ENCODE measurements at regions not wholly inside any gene's neighbourhood (a gene's known extent, or its start where the extent isn't known, plus 50 kb on each side); places are given as distances from the start of the nearest gene placed in this dataset.

DNA sequence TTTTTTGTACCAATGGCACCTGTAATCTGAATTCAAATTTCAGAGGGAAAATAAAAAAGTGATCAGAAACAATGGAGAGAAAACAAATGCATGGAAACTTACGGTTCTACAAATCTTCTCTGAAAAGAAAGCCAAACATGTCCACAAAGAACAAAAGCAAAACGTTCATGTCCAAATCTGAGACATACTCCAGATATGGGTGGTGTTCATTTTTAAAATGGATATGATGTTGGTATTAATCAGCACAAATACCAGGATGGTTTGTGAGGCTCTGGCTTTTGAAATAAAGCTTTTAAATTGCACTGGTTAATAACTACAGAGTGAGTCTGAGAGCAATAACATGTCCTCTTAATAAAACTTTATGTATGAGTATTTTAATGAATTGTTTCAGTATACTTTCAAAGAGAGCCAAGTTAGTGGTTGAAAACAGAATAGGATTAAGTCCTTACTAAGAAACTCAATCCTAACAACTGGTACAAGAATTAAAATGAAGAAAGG, 366.4 kb downstream of the INHBA start:
- DNase-seq = no peak

DNA sequence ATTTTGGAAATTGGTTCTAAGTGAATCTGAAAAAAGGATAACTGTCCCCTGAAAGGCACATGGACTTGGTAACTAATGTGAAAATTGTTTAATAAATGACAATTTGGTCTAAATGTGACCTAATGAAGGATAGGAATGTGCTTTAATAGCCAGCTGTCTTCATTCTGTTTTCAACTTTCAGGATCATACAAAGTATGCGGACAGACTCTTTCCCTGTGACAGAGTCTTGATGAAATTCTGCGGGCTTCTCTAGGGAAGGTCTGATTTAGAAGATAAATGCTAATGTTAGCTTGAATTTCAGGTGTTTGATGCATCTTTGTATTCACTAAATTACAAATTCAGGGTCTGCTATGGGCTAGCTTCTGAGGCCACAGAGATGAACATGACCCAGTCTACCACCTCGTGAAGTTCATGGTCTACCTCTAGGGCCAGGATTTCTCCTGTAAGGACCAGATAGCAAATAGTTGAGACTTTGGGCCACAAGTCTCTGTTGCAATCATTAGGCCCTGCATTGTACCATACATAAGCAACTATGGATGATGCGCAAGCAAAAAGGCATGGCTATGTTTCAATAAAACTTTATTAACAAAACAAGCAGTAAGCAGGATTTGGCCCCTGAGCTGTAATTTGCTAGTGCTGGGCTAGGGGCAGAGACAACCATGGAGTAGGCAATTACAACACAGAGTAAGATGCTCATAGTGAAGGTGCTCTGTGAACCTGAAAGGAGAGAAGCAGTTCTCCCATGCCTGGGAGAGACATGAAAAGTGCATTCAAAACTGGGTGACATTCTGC, 368.6 kb downstream of the INHBA start:
- no peak for DNase-seq

DNA sequence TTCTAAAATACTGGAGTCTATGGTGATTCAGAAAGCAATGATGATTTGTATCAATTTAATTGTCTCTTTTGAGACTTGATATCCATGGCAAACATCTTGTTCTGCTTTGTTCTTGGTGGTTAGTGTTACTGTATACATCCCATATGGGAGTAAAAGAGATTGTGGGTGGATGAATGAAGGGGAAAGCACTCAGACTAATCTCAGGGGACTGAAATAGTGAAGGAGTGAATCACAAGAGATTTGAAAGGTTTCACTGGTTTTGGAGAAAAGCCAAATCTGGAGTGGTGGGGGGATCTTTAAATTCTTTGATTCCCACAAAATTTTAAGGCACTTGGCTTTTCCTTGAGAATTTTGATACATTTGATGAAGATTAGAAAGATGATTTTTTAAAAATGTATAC, 369.4 kb downstream of the INHBA start:
- no peak for DNase-seq

DNA sequence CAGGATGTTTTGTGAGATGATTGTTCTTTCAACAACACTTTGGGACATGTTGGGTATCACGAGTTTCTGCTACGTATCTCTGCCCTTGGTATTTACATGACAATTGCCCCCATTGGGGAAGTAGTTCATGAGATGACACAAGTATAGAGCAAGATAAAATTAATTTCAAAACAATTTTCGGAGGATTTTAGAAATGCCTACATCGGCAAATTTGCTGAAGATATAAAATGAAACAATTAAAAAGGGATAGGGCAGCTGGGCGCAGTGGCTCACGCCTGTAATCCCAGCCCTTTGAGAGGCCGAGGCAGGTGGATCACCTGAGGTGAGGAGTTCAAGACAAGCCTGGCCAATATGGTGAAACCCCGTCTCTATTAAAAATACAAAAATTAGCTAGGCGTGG, 371.7 kb downstream of the INHBA start:
- DNase-seq = no peak

DNA sequence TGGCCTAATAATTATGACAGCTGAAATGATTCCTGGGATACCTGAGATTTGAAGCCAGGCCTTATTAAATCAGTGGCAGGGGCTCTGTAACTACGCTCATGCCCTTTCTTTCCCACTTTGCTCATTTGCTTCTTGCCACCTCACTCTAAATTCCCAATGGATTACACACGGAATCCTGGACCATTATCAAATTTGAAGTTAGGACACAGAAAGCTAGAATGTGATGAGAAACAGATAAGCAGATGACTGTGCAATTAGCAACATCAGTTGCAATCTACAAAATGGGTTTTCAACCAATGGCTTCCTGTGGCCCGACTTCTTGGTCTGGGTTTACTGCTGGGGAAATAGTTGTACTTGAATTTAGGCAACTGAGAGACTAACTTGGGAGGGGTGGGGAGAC, 374.3 kb downstream of the INHBA start:
- DNase-seq = no peak

DNA sequence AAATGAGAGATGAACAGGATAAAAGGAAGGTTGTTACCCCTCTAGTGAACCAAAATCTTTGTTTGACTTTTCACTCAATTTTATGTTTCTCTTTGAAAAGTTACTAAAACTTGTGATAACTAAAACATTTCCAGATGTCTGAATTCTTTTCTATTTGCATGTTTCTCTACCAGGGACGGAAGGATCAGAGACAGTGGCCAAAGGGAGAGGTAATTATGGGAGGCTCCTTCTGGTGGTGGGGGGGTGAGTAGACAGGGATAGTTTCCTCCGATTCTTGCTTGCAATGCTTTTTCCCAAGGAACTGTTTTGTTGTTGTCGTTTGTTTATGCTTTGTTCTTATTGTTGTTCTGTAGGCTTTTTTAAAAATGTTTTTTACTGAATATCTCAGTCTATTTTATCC, 374.8 kb downstream of the INHBA start:
- DNase-seq = no peak

DNA sequence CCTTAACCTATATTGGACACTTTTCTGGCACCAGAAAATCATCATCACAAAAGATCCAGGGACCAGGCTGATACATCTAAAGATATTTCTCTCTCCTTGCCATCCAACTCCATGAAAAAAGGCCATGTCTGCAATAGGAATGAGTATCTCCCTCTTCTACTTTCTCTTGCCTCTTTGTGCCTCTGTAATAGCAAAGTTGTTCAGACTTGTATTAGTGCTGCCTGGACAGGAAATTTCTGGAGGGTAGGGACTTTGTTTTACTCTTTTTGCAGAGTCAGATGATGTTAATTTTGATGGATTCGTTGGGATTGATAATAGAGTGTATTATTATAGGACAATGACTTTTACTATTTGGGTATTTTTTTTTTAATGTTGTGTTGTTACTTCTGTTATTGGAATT, 376.3 kb downstream of the INHBA start:
- DNase-seq = no peak

DNA sequence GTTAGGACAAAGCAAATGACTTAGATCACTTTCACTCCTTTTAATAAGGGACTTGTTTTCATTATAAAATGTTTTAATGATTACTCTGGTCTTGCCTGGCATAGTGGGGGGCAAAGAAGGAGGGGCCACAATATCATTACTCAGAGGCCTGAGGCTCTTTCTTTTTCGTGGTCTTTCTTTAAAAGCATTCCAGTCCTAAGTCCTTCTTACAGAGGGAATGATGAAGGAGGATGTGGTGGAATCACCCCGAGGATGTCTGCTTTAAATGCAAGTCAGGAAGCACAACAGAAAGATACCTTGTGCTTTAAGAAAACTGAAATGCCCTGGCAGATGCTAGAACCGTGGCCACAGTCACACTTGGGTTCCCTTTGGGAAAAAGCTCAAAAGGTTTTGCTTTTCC, 379.1 kb downstream of the INHBA start:
- no peak for DNase-seq

DNA sequence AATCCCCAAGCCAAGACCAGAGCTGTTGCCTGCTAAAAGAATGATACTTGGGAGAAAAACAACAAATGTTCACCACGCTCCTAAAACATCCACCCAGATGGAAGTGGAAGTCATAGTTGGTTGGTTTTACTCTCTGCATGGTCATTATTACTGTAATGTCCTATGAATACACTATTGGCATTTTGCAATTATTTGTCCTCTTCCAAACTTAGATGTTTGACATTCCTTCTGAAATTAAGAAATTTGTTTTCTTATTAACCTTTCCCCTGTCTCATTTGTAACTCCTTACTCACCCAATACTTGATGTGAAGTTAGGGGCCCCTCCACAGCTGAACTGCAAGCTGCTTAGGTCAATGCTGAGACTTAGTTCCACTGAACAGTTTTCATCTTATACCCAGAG, 383.3 kb downstream of the INHBA start:
- no peak for DNase-seq

DNA sequence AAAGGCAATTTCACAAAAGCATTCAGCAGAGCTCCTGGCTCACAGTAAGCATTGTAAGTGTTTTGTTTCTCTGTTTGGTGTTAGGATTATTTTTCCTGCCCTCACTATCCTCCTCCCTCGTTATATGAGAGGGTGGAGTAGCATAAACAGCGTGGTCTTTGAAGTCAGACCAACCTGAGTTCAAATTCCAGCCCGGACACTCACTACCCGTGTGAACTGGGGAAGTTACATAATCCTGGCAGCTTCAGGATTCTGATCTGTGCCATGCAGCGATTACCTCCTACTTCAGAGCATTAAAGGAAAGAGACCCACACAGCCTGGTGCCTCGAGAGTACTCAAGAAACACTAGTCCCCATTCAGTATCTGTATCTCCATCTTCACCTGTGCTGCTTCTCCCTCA, 386.5 kb downstream of the INHBA start:
- DNase-seq = no peak

DNA sequence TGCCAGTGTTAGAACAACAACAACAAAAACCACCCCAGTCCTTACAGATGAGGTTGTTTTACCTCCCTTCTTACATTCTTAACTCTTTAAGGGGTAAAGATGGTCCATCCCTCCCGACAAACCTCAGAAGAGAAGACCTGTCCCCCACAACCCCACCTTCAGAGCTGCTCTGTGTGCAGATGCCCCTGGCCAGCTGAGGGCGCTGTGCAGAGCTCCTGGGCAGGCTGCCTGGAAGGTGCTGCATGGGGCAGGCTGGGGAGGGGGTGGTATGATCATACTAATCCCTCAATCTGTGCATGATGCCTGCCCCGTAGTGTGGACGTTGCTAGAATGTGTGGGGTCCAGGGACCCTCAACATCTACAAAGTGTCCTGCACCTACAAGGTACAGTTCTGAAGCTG, 387.1 kb downstream of the INHBA start:
- DNase-seq = peak; percentile 1

DNA sequence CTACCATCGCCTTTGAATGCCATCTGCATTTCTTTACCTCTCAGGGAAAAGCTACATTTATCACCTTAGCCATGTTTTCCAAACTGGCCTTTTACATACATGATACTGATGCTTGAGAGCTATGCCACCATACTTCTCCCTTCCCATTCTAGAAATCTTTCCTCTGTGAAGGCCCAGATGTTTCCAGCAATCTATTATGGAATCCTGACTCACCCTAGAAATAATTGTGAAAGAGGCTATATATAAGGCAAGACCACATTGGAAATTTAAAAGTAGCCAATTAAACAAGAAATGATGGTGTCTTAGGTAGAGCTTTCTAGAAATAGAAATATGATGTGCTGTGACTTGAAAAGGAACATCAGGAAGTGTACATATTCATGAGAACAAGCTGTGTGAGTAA, 389.7 kb downstream of the INHBA start:
- DNase-seq = no peak

DNA sequence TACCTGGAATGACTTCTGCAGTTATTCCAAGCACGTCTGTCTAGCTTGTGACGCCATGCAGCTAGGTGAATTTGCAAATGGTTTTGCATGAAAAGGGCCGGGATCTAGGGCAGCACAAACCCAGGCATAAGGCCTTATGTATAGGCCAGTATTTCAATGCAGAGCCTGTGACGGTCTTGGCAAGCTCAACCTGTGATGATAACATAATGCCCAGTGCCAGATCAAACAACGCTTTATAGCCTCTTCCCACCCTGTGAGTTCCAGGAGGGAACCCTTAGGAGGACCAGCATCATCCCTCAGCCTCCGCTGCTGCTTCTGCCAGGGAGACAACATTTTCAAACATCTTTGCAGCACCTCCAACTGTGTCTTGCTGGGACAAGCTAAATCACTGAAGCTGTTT, 390.7 kb downstream of the INHBA start:
- no peak for DNase-seq

DNA sequence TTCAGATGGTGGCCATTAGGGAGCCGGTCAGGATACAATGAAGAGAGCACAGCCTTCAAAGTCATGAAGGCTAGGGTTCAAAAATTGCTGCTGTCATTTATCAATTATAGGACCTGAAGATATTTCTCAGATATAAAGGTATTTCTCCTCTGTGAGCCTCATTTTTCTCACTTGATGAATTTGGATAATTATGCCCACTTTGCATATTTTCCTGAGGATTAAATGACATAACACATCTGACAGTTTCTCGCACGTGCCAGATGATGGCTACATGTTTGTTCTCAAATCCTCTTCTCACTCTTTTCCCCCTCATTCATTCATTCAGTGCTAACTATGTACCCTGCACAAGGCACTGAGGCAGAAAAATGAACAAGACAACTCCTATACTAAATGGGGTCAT, 391.6 kb downstream of the INHBA start:
- no peak for DNase-seq

DNA sequence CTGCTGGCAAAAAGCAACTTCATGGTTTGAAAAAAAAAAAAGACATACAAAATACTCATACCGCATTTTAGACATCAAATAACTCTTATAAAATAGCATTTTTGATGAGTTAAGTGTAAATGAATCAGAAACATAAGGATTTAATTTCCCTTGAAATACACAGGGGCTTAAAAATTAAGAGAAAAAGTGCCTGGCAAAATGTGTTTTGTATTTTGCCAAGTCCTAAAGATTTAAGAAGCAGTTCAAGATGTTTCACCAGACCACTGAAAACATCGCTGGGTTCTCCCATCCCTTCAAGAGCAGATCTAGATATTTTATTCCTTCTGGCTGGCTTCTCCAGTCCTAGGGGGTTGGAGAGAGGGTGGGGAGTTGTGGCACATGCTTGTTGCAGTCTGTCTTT, 396.4 kb downstream of the INHBA start:
- DNase-seq = no peak

DNA sequence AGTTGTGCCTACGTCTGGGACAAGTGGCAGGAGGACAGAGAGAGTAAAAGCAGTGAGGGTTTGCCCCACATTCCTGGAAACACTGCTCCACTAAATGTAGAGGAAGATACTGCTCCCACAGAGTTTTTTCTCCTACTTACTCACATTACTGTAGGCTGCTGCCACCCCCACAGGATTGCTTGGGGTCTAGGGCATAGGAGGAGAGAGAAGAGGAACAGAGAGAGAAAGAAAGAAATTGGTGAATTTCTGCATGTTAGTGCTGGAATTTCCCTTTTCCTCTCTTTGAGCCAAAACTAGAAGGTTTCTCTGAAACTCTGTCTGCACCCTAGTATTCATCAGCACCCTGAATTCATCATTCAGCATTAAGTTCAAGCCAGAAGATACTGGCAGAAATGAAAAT, 397.9 kb downstream of the INHBA start:
- DNase-seq = no peak

DNA sequence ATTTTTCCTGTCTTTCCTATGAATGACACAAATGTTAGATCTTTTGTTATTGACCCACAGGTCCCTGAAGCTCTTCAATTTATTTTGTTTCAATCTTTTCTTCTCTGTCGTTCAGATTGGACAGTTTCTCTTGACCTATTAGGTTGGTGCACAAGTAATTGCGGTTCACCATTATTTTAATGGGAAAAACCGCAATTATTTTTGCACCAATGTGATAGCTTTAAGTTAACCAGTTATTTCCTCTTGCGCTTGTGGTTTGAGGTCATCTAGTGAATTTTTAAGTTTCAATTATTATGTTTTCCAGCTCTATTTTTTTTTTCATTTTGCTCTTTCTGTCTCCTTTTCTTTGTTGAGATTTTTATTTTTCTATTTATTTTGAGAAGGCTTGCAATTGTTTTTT, 399.2 kb downstream of the INHBA start:
- no peak for DNase-seq

DNA sequence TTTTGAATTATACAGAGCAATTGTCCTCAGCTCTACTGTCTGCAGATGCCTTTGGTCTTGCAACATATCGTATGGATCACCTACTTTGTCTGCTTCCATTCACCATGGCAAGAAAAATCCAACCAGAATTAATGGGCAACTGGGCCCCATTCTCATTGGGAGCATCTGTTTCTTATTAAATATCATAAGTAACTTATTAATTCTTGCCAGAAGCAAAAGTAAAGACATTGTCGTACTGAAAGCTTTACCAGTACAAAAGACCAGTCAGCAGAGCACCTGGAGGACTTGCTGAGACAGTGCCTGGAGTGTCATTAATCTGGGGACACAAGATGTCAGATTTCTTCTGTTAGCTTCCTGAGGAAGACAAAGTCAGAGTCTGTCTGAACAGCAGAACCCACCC, 404.5 kb downstream of the INHBA start:
- DNase-seq = no peak

DNA sequence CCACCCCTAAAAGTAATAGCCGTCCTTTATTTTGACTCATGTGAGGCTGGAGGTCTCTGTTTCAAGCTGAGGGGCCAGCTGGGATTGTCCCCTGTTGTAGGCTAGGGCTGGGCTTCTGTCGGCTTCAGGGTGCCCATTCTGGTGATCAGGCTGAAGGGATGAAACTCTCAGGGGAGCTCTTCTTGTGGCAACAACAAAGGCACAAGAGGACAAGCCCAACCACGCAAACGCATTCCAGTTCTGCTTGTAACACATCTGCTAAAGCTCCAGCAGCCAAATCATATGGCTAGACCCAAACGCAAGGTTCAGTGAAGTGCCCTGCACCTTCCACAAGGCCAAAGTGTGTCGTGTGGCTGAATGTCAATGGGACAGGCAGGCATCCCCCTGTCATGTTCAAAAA, 405.7 kb downstream of the INHBA start:
- no peak for DNase-seq

DNA sequence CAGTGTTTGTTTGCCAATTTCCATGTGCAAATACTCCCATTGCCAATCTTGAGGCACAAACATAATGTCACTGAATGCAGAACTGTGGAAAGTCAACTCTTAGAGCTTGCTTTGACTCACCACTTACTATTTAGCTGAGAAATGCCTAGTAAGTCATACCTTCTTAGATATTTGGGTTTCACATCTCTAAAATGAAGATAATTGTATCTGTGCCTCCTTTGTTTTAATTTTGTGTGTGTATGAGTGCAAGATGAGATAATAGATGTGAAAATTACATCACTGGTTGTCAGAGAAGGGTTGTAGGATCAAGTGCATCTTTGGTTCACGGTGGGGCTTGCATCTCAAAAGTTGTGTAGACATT, 407.5 kb downstream of the INHBA start:
- DNase-seq = no peak

DNA sequence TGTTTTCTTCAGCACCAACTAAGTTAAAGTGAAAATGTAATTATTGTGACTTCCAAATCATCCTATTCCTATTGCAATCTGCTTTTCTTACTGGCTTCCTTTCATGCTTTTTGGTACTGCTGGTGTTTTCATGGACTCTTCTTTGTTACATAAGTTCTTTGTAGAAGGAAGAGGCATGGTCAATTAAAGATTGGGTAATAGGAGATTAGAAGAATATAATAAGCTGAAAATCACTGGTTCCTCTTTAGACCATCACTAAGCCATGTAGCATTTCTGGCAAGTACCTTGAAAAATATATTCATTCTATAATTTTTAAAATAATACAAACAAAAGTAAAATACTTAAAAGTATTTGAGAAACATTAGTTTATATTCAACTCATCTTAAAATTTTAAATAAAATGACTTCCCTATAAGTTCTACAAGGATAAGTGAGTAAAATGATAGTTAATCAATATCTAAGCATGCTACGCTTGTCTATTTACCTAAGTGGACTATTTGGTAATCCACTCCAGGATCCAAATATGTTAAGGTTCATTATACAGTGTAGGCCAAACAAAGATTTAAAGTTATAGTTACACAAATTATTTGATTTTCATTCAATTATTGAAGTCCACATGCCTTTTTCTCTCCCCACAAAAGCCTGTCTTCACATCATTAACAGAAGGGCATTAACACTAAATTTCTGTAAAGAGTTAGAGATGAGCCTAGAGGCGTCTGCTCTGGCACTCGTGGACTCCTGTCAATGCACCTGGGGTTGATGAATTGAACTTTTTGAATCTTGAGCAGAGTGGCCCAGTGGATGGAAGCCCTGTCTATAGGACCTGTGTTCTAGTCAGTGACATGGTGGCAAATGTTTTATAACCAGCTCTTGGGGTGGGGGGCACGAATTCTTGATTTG, 408.1 kb downstream of the INHBA start:
- DNase-seq = no peak

DNA sequence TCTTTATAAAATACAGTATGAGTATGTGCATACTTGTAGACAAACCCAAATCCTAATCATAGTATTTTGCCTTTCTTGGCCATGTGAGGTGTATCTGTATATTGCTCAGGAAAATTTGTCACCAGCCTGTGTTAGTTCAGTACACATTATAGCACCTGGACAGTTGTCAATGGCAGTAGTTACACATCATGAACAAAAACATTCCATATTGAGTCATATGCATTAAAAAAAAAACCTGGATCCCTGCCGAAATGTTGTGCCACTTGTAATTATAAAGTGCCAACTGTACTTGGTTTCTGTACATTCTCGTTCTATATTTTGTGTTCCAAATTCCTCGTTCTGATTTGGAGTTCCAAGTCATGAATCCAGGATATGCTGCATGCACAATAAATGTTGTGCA, 410.4 kb downstream of the INHBA start:
- no peak for DNase-seq

DNA sequence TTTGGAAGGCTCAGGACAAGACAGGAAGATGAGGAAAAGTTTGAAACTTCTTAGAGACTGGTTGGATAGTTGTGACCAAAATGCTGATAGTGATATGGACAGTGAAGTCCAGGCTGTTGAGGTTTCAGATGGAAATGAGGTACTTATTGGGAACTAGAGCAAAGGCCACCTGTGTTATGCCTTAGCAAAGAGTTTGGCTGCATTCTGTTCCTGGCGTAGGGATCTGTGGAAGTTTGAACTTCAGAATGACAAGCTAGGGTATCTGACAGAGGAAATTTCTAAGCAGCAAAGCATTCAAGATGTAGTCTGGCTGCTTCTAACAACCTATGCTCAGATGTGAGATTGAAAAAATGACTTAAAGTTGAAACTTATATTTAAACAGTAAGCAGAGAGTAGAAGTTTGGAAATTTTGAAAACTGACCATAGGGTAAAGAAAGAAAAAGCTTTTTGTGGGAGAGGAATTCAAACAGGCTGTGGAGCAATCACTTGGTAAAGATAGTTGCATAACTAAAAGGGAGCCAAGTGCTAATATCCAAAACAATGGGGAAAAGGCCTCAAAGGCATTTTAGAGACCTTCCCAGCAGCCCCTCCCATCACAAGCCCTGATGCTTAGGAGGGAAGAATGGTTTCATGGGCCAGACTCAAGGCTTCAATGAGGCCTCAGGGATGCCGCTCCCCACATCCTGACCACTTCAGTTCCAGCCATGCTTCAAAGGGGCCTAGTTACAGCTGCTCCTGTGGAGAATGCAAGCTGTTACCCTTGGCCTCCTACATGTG, 415.1 kb downstream of the INHBA start:
- DNase-seq = no peak

DNA sequence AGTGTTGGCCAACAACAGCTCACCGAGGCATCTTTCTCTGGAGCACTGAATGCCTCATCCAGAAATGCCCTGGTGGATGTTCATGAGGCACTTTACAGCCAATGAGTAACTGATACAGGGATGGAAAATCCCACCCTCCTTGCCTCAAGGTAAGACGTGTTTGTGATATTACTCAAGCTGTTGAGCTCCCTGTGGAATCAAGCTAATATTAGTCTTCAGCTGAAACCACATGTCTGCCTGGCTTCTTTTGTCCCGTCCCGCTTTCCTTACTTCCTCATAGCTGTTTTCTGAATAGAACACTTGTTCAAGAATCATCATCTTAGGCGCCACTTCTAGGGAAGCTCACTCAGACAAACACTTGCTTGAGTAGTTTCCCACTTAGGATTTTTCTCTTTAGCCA, 422.4 kb downstream of the INHBA start:
- no peak for DNase-seq
